GM12891 (cell line): ENCODE measurements at regions not wholly inside any gene's neighbourhood (a gene's known extent, or its start where the extent isn't known, plus 50 kb on each side); places are given as distances from the start of the nearest gene placed in this dataset.

ENCODE experiments used
- POLR2A ChIP-seq: IDR thresholded peaks from 2 replicates; pipeline ENCODE4 v1.6.1; 2011; ENCODE audit warnings: low read depth, low read length, control low read depth
- POLR2AphosphoS5 ChIP-seq: IDR thresholded peaks from 2 replicates; pipeline ENCODE4 v1.6.1; 2011; ENCODE audit warnings: low read depth, low read length, control low read depth
- TAF1 ChIP-seq: IDR thresholded peaks from 2 replicates; pipeline ENCODE4 v1.6.1; 2011; ENCODE audit warnings: low read depth, low read length, control low read depth

- TF ChIP-seq POLR2A, result no peak
- TF ChIP-seq TAF1, result no peak
- TF ChIP-seq POLR2AphosphoS5, result no peak
These were observed 1946.3 kb upstream of the CDH9 start for GRCh38 chr5:28984639-28985038.
